Stimulated activated CD4-positive, alpha-beta T cell treated with anti-CD3 and anti-CD28 coated beads, Interleukin-4, amount 100 ng/mL, for 24 hours (primary cell): ENCODE measurements at regions not wholly inside any gene's neighbourhood (a gene's known extent, or its start where the extent isn't known, plus 50 kb on each side); places are given as distances from the start of the nearest gene placed in this dataset.
"Not testable (repeated sequence)": the region's sequence is repeated elsewhere in the genome, so short reads cannot be mapped to it uniquely, and the experiment has no call there.

Source experiments
- DNase-seq: peaks from one replicate; pipeline ENCODE4 v3.0.0-alpha.2; 2020

DNA sequence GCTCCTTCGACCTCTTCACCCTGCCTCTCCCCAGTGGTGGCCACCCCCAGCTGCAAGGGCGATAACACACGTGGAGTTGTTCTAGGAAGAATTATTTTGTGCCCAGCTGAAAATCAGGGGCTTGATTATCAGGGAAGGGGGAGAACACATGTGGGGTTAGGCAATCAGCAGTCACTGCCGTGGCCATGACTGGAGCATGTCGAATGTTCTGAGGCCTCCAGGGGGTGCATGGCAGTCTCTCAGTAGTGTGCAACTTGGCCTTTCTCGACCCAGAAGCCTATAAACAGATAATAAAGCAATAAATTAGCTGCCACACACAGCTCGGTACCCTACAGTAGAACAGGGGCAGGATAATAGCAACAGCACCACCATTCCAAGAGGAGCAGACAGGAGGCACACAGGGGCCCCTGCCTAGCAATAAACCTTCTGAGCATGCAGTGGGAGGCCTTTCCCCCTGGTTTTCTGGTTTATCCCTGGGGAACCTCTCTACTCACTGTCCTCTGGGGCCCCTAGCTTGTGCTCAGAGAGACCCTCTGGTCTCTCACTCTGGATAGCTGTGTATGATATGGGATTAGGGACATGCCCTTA lies 308.2 kb upstream of the PLGLB2 start:
- DNase-seq, result not testable (repeated sequence)

DNA sequence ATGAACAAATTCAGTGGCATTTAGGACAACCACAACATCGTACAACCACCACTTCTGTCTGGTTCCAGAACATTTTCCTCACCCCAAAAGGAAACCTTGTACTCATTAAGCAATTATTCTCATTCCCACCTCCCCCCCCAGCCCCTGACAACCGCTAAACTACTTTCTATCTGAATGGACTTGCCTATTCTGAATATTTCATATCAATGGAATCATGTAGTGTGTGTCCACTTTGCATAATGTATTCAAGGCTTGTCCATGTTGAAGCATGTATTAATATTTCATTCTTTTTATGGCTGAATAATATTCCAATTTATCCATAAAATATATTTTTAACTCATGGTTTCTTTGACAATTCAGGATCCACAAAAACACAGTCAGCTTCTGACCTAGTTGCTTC lies 307.2 kb upstream of the PLGLB2 start:
- not testable (repeated sequence) for DNase-seq

DNA sequence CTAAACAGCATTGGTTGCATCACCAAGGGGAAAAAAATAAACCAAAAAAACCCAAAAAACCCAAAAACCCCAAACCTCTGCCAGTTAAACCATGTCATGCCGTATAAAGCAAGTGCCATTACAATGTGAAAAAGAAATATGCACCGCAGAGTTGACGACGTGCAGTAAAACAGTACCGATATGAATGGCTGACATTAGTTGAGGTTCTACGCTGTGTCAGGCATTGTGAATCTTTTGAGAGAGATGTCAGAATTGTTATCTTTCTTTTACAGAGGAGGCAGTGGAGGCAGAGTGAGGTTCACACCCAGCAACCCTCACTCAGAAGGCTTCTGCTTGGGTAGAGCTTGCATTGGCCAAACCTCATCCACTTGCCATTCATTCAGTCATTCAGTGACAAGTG lies 306.5 kb upstream of the PLGLB2 start:
- DNase-seq, result peak; percentile 34

DNA sequence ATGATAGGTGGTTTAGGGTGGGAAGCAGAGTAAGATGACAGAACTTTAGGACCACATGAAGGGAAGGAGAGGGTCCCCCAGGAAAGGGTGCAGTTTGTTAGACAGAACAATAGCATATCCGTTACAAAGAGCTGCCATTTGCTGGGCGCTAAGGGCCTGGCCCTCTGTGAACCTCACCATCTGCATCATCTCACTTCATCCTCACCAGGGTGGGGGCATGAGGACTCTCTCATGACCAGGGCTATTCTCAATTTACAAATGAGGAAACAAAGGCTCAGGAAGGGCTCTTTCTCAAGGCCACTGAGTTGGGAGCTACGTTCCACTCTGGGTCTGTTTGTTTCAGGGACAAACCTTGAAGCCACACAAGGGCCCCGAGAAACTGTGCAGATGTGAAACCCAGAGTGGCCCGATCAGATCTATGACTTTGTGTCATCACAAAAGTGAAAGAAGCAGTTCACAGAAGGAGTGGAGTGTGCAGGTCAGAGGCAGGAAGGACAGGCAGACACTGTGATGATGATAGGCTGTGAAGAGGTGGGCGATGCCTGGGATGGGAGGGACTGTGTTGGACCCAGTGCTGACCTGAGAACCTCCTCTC lies 304.8 kb upstream of the PLGLB2 start:
- DNase-seq, result peak; percentile 64

DNA sequence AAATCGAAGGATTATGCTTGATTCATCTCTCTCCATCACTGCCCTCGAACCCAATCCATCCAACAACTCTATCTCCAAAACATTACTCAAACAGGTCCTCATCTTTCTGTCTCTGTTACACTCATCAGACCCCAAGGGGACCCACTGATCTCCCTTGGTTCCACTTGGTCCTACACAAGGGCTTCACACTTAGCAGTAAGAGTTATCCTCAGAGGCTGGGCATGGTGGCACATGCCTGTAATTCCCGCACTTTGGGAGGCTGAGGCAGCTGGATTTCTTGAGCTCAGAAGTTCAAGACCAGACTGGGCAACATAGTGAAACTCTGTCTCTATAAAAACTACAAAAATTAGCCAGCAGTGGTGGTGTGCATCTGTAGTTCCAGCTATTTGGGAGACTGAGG lies 302.9 kb upstream of the PLGLB2 start:
- DNase-seq, result not testable (repeated sequence)

DNA sequence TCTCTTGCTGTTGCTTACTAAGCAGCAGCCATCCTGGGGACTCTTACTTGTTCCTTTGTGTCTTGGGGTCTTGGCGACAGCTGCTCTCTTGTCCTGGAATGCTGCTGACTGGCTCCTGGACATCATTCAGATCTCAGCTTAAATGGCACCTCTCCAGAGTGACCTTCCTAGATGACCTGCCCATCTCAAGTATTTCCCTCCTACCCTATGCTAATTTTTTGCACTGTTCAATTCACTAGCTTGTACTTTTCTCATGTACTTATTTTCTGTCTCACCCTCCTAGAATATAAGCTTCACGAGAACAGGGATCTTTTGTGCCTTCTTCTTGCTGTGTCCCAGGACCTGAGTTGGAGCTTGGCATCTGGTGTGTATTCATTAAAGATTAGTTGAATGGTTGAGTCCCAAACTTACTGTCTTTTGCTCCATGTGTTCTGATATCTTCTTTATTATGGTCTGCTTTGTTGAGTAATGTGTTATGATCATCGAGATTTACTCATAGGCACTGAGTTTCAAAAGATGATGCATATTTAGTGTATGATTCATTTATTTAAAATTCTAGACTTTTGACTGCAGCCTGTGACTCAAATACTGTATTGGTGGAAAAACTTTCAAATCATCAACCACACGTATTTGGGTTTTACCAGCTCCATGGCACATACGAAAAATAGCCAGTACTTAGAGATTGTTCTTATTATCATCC lies 302.1 kb upstream of the PLGLB2 start:
- not testable (repeated sequence) for DNase-seq

DNA sequence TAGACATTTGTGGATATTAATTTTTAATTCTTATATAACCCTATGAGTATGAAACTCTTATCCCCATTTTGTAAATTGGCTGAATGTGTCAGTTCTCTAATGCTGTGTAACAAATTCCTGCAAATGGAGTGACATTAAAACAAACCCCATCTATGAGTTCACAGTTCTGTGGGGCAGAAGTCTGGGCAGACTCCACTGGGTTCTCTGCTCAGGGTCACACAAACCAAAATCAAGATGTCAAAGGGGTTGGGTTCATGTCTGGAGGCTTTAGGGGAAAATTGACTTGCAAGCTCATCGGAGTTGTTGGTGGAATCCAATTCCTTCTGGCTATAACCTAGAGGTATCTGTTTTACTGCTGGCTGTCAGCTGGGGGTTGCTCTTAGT lies 301.6 kb upstream of the PLGLB2 start:
- not testable (repeated sequence) for DNase-seq

DNA sequence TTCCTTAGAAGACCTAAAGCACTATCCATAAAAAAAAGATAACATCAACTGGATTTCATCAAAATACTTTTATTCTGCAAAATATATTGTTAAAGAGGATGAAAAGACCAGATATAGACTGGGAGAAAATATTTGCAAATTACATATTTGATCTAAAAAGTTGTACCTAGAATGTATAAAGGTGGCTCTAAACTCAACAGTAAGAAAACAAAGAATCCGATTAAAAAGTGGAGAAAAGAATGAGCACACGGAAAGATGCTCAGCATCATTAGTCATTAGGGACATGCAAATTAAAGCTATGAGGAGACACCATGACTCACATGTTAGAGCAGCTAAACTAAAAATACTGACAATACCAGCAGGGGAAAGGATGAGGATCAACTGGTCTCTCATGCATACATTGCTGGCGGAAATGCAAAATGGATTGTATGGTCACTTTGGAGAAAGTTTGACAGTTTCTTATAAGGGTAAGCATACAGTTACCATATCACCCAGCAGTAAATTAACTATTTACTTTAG lies 298.4 kb upstream of the PLGLB2 start:
- DNase-seq, result not testable (repeated sequence)

DNA sequence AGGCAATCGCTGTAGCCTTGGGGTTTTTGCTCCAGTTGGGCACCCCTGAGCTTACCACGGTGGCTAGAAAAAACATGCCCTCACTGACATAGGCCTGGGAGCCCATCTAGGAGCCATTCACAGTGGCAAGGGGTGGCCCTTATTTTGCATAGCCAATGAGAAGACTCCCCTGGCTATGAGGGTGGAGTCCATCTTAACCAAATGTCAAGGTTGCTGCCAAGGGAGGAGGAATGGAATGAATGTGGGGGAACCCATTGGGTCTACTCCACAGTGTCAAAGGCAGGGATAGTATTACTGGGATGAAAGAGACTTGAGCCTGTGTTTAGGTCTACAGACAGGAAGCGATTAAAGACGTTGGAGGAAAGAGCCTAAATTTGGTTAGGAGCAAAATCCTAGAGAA lies 295.7 kb upstream of the PLGLB2 start:
- not testable (repeated sequence) for DNase-seq

DNA sequence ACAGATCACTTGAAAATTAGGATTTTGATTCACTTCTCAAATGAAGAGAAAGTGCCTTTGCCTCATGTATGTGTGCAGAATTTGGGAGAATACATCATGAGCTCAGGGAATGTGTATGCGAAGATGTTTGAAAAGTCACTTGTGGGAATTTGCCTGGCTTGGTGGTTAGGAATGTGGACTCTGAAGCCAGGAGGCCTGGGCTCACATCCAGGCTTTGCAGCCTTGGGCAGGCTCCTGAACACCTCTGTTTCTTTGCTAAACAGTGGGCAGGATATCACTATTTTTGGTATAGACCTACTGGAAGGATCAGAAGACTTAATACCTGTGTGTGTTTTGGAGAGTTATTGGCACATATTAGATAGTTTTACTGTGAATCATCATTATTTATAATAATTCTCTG lies 295.0 kb upstream of the PLGLB2 start:
- not testable (repeated sequence) for DNase-seq

DNA sequence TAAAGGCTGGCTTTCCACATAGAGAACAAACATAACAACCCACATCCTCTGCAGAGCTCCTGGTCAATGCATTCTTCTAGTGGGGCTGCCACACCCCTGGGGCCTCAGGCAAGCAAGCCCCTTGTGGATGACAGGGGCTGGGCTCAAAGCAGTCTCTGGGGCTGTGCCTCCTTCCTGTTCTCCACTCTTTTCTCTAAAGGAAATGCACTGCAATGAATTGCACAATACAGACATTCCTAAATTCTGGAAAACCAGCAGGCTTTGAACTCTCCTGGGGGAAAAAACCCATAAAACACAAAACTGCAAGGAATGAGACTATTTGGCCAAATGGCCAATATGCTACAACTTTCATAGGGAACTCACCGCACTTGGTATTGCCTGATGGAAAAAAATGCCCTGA lies 293.9 kb upstream of the PLGLB2 start:
- DNase-seq, result not testable (repeated sequence)

DNA sequence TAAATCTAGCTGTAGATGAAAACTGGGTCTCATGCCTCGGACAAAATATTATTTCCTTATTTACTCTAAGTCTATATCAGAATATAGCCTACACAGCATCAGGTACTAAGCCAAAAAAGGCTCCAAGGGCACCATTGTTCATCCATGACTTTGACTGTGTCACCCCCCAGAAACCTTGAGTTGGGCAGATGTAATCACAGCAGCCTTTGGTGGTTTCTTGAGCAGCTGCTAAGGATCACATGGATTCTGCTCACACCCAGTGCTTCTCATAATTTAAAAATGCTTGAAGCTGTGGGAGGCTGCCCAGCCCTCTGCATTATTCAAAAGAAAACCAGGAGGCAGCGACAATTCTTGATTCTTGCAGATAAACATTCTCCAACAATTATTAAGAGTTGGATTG lies 293.5 kb upstream of the PLGLB2 start:
- not testable (repeated sequence) for DNase-seq

DNA sequence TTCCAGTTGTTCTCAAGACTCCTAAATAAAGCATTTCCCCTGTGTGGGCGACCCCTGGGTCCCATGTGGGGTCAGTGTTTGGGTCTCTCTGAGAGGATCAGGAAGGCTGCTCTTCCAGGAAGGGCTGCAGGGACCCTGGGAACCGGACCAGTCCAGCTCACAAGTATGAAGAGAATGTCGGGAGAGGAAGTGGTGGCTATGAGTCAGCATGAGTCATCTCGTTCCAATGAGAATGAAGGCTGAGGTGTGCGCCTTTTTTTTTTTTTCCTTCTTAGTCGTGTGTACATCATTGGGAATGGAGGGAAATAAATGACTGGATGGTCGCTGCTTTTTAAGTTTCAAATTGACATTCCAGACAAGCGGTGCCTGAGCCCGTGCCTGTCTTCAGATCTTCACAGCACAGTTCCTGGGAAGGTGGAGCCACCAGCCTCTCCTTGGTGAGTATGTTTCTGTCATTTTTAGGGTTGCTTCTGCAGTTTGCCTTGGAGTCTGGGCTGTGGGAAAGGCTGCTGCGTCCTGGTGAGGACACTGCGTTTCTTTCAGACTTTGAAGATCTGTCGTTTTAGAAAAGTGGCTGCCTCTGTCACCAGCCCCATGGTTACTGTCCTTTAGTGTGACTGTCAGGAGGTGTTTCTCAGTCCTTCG lies 292.6 kb upstream of the PLGLB2 start:
- not testable (repeated sequence) for DNase-seq

DNA sequence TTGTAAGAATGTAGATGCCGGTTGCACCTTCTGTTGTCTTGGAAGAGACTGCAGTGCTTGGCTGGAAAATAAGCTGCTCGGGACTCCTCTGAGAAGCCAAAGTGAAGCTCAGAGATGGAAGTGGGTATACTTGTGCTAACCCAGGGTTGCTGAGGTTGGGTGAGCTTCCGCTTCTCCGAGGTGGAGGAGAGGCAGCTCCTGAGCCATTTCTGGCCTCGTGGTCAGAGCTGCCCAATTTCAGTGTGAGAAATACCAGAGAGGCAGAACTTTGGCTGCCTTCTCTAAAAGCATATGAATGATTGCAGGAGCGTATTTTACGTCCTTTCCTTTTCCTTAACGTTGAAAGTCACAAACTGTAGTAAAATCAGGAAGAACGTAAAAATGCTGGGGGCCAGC lies 292.0 kb upstream of the PLGLB2 start:
- peak; percentile 42 for DNase-seq

DNA sequence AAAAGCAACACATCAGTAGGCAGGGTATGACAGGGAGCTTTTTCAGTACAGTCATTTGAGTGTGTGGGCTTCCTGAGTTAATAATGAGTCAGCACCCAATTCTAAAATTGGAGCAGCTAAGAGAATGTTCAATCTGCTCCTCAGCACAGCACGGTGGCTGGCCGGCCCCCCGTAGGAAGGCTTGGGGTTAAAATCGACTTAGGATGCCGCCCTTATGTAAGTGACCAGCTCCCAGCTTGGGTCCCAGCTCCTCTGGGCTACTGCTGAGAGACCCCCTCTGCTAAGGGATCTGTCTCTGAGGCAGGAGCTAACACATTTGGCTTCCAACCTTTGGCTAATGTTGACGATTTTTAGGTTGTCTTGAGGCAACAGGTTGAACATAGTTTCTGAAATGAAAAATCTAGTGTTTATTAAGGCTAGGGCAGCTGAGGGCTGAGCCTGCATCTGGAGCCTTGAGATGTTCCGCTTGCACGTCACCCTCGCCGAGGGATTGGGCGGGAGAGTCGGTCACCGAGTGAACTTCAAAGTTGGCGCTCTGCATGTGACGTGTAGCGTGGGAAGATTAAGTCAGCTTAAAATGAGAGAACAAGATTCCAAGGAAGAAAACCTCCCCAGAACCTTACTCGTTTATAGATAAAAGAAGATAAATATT lies 291.3 kb upstream of the PLGLB2 start:
- peak; percentile 56 for DNase-seq

DNA sequence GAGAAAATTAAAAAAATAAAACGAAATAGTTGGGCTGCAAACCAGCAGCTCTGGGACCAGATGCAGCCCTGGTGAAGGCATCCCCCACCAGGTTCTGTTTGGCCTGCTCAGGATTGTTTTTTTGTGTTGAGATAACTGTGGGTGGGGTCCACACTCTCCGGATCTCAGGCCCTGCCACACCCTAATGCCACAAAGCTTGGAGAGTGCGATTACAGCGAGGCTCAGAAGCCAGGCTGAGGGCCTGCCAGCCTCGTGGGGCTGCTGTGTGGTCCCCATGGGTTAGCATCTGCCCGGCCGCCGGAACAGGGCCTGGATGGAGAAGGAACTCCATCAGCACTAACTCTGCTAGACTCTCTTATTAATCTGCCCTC lies 290.8 kb upstream of the PLGLB2 start:
- not testable (repeated sequence) for DNase-seq

DNA sequence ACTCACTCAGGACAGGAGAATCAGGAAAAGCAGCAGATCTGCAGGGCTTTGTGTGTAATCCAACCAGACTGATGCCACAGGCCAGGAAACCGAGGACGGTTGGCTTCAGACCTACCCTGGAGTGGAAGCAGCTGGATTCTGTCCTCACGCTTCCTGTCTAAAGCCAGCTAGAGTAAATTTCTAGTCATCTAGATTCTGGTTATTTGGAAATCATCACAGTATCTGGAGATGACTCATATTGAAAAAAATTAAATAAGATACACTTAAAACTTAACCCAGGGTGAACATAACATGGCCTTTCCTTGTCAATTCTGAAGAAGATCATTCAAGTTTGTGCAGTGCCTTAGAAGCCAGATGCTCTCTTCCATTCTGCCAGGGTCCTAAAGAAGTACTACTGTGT lies 288.9 kb upstream of the PLGLB2 start:
- DNase-seq, result not testable (repeated sequence)

DNA sequence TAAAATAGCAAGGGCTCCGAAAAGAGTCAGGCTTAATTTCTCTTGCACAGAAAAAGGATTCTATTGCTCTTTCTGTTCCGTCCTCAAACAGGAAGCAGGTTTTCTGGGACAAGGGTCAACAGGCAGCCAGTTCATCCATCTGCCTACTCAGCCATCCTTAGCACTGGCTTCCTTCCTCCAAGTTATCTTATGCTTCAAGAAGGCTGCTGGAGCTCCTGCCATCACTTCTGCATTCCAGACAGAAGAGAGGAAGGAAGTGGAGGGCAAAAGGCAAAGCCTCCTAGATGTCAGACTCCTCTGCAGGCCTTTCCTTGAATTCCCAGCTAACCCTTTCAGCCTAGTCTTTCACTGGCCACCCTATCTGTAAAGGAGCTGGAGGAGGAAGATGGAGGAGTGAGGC lies 287.8 kb upstream of the PLGLB2 start:
- DNase-seq, result not testable (repeated sequence)

DNA sequence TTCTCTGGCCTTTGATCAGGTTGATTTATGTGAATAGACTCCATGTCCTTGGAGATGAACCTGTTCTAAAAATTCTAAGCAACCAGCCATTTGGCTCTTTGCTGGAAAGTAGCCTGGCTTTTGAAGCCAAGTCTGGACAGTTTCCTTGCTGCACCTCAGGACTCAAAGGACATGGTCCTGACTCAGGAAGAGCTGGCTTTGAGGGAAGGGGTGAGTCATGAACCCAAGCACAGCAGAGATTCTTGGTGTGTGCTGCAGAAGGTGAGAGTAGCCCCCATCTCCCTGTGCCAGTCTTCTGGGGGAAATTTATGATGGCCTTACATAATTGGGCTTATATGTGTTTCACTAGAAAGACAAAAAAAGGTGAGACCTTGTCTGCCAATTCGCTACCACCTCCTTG lies 287.2 kb upstream of the PLGLB2 start:
- DNase-seq, result not testable (repeated sequence)

DNA sequence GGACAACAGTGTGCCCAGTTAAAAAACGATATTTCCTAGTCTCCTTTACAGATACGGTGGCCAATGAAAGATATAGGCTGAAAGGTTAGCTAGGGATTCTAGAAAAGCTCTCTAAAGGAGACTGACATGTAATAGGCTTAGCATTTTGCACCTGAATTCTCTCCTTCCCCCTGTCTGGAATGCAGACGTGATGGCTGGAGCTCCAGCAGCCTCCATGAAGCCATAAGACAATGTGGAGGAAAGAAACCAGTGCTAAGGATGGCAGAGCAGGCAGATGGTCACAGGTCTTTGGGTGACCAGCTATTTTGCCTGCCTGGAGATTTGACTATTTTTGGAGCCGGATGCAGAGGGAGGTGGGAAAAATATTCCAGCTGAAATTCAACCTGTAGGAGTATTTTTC lies 286.2 kb upstream of the PLGLB2 start:
- not testable (repeated sequence) for DNase-seq

DNA sequence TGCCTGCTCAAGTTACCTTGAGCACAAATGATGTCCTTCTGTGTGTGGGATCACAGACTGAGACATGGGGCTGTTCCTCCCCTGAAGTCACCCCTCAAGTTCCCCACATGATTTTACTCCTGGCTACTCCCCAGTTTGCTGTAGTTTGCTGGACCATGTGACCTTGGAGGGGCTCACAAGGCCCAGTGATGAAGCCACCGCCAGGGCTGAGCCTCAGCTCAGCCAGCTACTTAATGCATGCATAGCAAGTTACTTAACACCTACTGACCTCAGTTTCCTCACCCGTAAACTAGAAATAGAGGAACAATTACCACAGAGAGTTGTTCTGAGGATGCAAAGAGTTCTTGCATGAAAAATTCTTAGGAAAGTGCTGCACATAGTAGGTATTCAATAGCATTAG lies 283.7 kb upstream of the PLGLB2 start:
- not testable (repeated sequence) for DNase-seq

DNA sequence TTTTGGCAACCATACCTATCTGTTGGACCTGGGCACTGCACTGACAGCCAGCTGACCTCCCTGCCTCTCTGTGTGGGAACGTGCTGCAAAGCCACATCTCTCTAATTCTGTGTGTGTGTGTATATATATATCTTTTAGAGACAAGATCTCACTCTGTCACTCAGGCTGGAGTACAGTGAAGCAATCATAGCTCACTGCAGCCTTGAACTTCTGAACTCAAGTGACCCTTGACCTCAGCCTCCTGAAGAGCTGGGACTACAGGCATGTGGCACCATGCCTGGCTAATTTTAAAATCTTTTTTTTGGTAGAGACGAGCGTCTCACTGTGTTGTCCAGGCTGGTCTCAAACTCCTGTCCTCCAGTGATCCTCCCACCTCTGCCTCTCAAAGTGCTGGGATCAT lies 282.2 kb upstream of the PLGLB2 start:
- DNase-seq, result not testable (repeated sequence)

DNA sequence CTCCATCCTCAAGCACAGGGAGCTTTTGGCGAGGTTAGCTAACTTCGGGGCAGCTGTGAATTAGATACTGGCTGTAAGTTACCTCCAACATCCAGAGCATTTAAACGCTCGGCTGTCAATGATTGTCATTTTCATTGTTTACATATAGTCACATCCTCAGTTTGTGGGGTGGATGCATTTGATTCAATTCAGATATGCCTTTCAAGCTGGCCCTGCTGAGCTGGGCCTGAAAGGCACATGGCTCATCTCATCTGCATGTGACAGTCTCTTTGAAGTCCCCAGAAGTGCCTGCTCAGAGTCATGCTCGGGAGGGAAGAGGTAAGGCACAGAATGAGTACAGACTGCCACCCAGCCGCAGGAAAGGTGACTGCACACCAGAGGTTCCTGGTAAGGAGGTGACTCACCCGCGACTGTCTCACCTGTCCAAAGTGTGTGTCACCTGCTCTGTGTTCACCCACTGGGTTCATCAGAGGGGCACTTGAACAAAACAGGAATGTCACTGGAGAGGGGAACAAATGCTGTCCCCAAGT lies 281.2 kb upstream of the PLGLB2 start:
- DNase-seq, result peak; percentile 89
